Choroid plexus epithelial cell (primary cell): ENCODE measurements at regions not wholly inside any gene's neighbourhood (a gene's known extent, or its start where the extent isn't known, plus 50 kb on each side); places are given as distances from the start of the nearest gene placed in this dataset.

Source experiments
- DNase-seq: peaks from one replicate; pipeline ENCODE4 v3.0.0-alpha.2; 2010; ENCODE audit warnings: low read depth
- H3K4me3 ChIP-seq: 2 replicates; pipeline ENCODE4 v1.5.1; 2011; ENCODE audit warnings: low read depth, mild to moderate bottlenecking, control low read depth, low read length, moderate library complexity
- TF ChIP-seq, protein P1 (sequence below): conservative IDR thresholded peaks from 2 replicates; pipeline ENCODE4 v1.5.1; 2011; ENCODE audit warnings: low read depth, mild to moderate bottlenecking, control low read depth, inconsistent platforms, low read length, moderate library complexity

DNA sequence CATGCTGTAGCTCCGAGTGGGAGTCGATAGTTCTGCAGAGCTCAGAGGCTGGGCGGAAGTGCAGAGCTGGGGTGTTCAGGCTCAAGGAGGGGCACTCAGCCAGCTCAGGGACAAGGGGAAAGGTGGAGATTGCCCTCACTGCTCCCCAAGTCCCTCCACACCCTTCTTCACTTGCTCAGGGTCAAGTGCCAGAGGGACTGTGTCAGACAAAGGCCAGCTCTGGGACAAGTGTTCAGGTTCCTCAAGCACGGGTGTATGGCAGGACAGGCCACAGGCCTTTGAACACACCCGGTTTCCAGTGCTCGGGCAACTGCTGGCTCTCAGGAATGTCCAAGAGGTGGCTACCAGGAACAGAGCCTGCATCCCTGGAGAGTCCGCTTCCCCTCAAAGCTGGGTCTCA lies 293.0 kb upstream of the PODXL start:
- DNase-seq: no peak
- TF ChIP-seq, protein P1, sequence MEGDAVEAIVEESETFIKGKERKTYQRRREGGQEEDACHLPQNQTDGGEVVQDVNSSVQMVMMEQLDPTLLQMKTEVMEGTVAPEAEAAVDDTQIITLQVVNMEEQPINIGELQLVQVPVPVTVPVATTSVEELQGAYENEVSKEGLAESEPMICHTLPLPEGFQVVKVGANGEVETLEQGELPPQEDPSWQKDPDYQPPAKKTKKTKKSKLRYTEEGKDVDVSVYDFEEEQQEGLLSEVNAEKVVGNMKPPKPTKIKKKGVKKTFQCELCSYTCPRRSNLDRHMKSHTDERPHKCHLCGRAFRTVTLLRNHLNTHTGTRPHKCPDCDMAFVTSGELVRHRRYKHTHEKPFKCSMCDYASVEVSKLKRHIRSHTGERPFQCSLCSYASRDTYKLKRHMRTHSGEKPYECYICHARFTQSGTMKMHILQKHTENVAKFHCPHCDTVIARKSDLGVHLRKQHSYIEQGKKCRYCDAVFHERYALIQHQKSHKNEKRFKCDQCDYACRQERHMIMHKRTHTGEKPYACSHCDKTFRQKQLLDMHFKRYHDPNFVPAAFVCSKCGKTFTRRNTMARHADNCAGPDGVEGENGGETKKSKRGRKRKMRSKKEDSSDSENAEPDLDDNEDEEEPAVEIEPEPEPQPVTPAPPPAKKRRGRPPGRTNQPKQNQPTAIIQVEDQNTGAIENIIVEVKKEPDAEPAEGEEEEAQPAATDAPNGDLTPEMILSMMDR: no peak
- H3K4me3 ChIP-seq: no peak overlapping the region

DNA sequence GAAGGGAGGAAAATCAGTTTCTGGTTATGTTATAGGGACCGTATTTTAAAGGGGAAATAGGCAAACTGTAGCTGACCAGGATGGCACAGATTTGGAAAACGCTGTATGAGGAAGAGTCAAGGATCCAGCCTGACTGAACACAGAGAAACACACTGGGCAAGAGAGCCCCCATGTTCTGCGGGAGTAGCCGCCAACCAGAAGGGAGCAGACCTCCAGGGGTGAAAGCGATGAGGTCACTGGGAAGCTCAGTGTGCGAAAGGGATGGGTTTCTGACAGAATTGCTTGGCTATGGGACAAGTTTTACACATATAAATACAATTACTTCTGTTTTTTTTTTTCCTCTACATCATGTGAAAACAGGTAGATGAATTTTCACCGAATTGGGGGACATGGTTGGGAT lies 291.6 kb upstream of the PODXL start:
- H3K4me3 ChIP-seq: no peak overlapping the region
- TF ChIP-seq, protein P1: no peak
- DNase-seq: no peak

DNA sequence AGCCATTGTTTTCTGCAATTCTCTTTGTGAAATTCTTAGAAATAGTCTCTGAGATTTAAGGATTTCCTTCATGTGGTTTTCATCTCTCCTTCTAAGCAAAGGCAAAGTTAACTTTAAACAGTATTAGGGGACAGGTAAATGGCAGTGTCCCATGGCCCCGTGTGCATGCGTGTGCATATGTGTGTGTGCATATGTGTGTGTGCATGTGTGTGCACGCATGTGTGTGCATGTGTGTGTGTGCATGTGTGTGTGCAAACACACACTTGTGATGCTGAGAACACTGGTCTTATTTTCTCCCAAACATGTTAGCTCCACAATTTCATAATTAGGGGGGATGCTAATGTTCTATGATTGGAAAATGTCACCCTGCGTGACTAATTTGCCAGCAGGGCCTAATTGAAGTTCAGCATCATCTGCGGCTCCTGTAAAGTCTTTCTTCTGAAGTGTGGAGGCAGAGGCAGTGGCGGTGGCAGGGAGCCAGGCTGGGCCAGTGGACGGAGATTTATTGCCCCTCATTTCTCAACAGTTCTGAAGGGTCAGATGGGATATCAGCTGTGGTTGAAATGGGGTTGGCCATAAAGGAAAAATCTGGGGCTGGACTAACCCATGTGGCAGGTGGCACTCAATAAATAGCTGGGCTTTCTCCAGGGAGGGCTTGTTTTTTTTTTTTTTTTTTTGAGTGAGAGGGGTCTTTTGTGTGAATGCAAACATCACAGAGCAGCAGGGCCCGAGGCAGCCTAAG lies 289.3 kb upstream of the PODXL start:
- no peak for DNase-seq
- H3K4me3 ChIP-seq: no peak overlapping the region
- TF ChIP-seq, protein P1: no peak

DNA sequence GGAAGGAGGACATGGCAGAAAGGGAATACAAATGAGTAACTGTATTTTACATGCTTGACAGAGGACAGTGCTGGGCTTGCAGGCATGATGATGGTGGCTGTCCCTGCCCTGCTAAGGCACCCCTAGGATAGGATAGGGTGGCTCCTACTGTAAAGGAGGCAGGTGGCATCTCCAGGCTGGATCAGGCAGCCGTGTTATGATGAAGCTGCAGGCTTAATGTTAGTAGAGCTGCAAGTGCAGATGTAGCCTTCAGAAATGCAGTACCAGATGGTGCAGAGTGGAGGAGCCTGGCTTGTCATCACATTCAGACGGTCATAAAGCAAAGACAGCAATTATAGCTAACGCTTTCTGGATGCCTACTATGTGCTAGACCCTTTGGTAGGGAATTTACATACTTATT lies 287.9 kb upstream of the PODXL start:
- DNase-seq: no peak
- TF ChIP-seq, protein P1: no peak

DNA sequence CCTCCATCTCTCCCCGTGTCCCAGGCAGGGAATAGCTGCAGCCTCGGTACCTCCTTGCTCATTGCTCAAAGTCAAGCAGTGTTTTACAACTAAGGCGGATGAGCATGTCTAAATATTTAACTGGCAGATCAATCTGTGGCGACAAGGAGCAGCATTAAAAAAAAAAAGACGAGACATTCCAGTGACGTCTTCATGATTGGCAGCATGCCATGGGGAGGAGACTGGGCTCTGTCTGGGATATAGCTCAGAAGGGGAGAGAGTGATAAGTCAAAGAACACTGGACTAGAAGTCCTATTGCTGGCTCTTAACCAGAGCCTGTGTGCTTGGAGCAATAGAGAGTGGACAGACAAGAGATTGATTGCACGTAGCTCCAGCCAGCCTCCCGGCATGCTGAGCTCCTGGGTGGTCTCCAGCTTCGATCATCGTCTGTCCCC lies 287.5 kb upstream of the PODXL start:
- TF ChIP-seq, protein P1: no peak
- no peak overlapping the region for H3K4me3 ChIP-seq
- no peak for DNase-seq

More for the DNA sequence above, 287.9 kb upstream of the PODXL start:
- H3K4me3 ChIP-seq: no peak overlapping the region

DNA sequence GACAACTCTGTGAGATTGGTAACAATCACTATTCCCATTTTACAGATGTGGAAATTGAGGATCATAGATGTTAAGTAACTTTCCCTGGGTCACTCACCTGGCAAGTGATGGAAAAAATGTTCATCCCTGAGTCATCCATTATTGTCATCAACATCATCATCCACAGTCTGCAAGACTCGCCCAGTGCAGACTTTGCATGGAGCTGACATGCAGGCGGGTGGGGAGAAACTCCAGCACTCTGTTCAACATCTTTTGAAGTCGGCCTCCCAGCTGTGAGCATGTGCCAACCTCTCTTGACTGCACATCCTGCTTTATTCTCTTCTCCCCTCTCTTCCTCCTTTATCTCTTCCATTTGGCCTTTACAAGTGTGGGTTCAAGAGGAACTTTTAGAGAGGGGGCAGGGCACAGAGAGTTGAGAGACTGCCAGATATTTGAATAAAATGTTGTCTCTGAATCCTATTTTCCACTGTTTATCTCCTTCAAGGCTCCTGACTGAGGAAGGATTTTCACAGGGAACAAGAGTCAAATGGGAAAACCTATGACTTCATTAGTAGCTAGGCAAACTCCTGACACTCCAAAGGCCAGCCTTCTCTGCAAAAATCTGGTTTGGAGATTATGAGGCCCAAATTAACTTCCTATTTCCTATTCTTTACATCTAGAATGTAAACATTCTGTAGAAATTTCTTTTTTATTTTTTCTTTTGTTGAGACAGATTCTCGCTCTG lies 283.7 kb upstream of the PODXL start:
- DNase-seq: no peak
- no peak overlapping the region for H3K4me3 ChIP-seq
- TF ChIP-seq, protein P1: no peak

DNA sequence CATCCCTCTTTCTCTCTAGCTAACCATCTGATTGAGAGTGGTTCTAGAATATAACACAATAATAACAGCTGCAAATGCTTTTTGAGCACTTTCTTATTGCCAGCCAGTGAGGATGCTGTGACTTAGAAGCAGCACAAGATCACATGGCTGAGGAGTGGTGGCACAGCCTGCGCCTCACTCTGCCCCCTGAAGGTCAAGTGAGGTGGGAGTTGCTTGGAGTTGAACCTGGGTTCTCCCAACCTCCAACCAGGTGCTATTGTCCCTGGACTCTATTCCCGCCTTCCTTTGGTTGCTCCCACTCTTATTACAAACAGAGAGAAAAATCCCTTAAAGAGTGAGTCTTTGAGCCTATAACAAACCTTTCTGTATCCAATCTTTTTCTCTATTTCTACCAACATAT lies 280.3 kb upstream of the PODXL start:
- DNase-seq: no peak
- TF ChIP-seq, protein P1: no peak
- no peak overlapping the region for H3K4me3 ChIP-seq
